Hepatocyte (in vitro differentiated cells): ENCODE measurements at regions not wholly inside any gene's neighbourhood (a gene's known extent, or its start where the extent isn't known, plus 50 kb on each side); places are given as distances from the start of the nearest gene placed in this dataset.

Experiments used
- DNase-seq: peaks from one replicate; pipeline ENCODE4 v3.0.0-alpha.2; 2016; ENCODE audit warnings: low spot score
- H2AFZ ChIP-seq: fragments of 200-600 bp; sonication (generic); 2 replicates; pipeline ENCODE4 v1.6.0; 2016; ENCODE audit warnings: antibody characterized with exemption, mild to moderate bottlenecking
- H3K27ac ChIP-seq: fragments of 200-600 bp; sonication (generic); 2 replicates; pipeline ENCODE4 v1.5.1; 2016; ENCODE audit warnings: mild to moderate bottlenecking
- H3K27me3 ChIP-seq: fragments of 200-600 bp; sonication (generic); 2 replicates; pipeline ENCODE4 v1.6.1; 2016
- H3K36me3 ChIP-seq: fragments of 200-600 bp; sonication (generic); replicated peaks from 2 replicates; pipeline ENCODE4 v1.5.1; 2016; ENCODE audit warnings: low read depth; ENCODE audit not compliant: insufficient read depth
- H3K4me1 ChIP-seq: fragments of 200-600 bp; sonication (generic); 2 replicates; pipeline ENCODE4 v1.5.1; 2016; ENCODE audit warnings: mild to moderate bottlenecking, moderate library complexity; ENCODE audit not compliant: insufficient read depth
- H3K4me2 ChIP-seq: fragments of 200-600 bp; sonication (generic); 2 replicates; pipeline ENCODE4 v1.6.0; 2016
- H3K4me3 ChIP-seq: fragments of 200-600 bp; sonication (generic); 2 replicates; pipeline ENCODE4 v1.5.1; 2016; ENCODE audit warnings: mild to moderate bottlenecking
- H3K79me2 ChIP-seq: fragments of 200-600 bp; sonication (generic); 2 replicates; pipeline ENCODE4 v1.6.0; 2017; ENCODE audit warnings: mild to moderate bottlenecking
- H3K9me2 ChIP-seq: fragments of 200-600 bp; sonication (generic); replicated peaks from 2 replicates; pipeline ENCODE4 v1.6.0; 2017; ENCODE audit warnings: mild to moderate bottlenecking; ENCODE audit not compliant: insufficient read depth
- H3K9me3 ChIP-seq: fragments of 200-600 bp; sonication (generic); 2 replicates; pipeline ENCODE4 v1.5.1; 2016; ENCODE audit warnings: low read depth, mild to moderate bottlenecking
- H4K20me1 ChIP-seq: fragments of 200-600 bp; sonication (generic); 2 replicates; pipeline ENCODE4 v1.6.0; 2016; ENCODE audit warnings: mild to moderate bottlenecking; ENCODE audit not compliant: insufficient read depth, poor library complexity, severe bottlenecking
- CTCF ChIP-seq: fragments of 200-600 bp; sonication (generic); IDR thresholded peaks from 2 replicates; pipeline ENCODE4 v1.5.1; 2016; ENCODE audit warnings: antibody characterized with exemption, mild to moderate bottlenecking; ENCODE audit not compliant: poor library complexity
- EZH2 ChIP-seq: fragments of 200-600 bp; sonication (generic); IDR thresholded peaks from 2 replicates; pipeline ENCODE4 v1.6.1; 2016; ENCODE audit warnings: antibody characterized with exemption, mild to moderate bottlenecking, borderline replicate concordance
- EZH2phosphoT487 ChIP-seq: fragments of 200-600 bp; sonication (generic); IDR thresholded peaks from one replicate; pipeline ENCODE4 v1.6.1; 2018; ENCODE audit warnings: antibody characterized with exemption, mild to moderate bottlenecking, low read depth, moderate library complexity; ENCODE audit not compliant: unreplicated experiment, severe bottlenecking
- WGBS: methylation state at CpG from one replicate; pipeline ENCODE4 v1.1.6; 2016; ENCODE audit warnings: low lambda C conversion rate; ENCODE audit errors: missing lambda C conversion rate; 5-methylcytosine and 5-hydroxymethylcytosine counted together

GRCh38 chr1:96349896-96350295 is 371.7 kb upstream of the PTBP2 start:
- TF ChIP-seq EZH2phosphoT487: no peak
- no peak for TF ChIP-seq CTCF
- TF ChIP-seq EZH2: no peak
- H3K27me3 ChIP-seq: no peaks in the 10 kb centered on the region

GRCh38 chr1:96352733-96353132 is 368.9 kb upstream of the PTBP2 start:
- Histone ChIP-seq H3K79me2 (no peaks in the 10 kb centered on the region), H3K27me3 (no peaks in the 10 kb centered on the region), H2AFZ (no peak overlapping the region), H3K27ac (no peak overlapping the region), H3K36me3 (no peaks in the 10 kb centered on the region), H3K4me3 (no peak overlapping the region), H3K4me2 (no peak overlapping the region), H4K20me1 (no peaks in the 10 kb centered on the region), H3K4me1 (no peaks in the 10 kb centered on the region), H3K9me2 (no peaks in the 10 kb centered on the region), H3K9me3 (no peaks in the 10 kb centered on the region)
- WGBS: 86% methylated on average over 2 of the region's 2 CpGs
- no peak for DNase-seq
- TF ChIP-seq EZH2phosphoT487: no peak

More at GRCh38 chr1:96349896-96350295, 371.7 kb upstream of the PTBP2 start:
- Histone ChIP-seq H2AFZ (no peak overlapping the region), H3K9me2 (no peaks in the 10 kb centered on the region), H4K20me1 (no peaks in the 10 kb centered on the region), H3K4me3 (no peak overlapping the region), H3K9me3 (no peaks in the 10 kb centered on the region), H3K36me3 (no peaks in the 10 kb centered on the region), H3K27ac (no peak overlapping the region), H3K4me2 (no peak overlapping the region), H3K4me1 (no peaks in the 10 kb centered on the region), H3K79me2 (no peaks in the 10 kb centered on the region)
- no peak for DNase-seq
- WGBS: 84% methylated on average over 4 of the region's 4 CpGs

- Histone ChIP-seq H2AFZ (no peak overlapping the region), H3K27ac (no peak overlapping the region), H3K9me3 (no peaks in the 10 kb centered on the region), H4K20me1 (no peaks in the 10 kb centered on the region), H3K9me2 (no peaks in the 10 kb centered on the region), H3K27me3 (no peaks in the 10 kb centered on the region), H3K79me2 (no peaks in the 10 kb centered on the region), H3K4me3 (no peak overlapping the region), H3K4me2 (no peak overlapping the region), H3K4me1 (no peaks in the 10 kb centered on the region), H3K36me3 (no peaks in the 10 kb centered on the region)
- 73% methylated on average over 6 of the region's 6 CpGs for WGBS
- no peak for TF ChIP-seq EZH2phosphoT487
- no peak for TF ChIP-seq EZH2
- no peak for TF ChIP-seq CTCF
- DNase-seq: no peak
Observed at GRCh38 chr1:96355521-96355920, 366.1 kb upstream of the PTBP2 start.

GRCh38 chr1:96355961-96356360 is 365.6 kb upstream of the PTBP2 start:
- Histone ChIP-seq H2AFZ (no peak overlapping the region), H3K9me2 (no peaks in the 10 kb centered on the region), H3K4me2 (no peak overlapping the region), H3K27ac (no peak overlapping the region), H3K79me2 (no peaks in the 10 kb centered on the region), H3K36me3 (no peaks in the 10 kb centered on the region), H3K9me3 (no peaks in the 10 kb centered on the region), H3K4me3 (no peak overlapping the region), H4K20me1 (no peaks in the 10 kb centered on the region), H3K4me1 (no peaks in the 10 kb centered on the region), H3K27me3 (no peaks in the 10 kb centered on the region)
- no peak for DNase-seq
- WGBS: 93% methylated on average over 2 of the region's 2 CpGs
- TF ChIP-seq EZH2 (no peak), EZH2phosphoT487 (no peak), CTCF (no peak)
